Neuron (in vitro differentiated cells): ENCODE measurements at regions not wholly inside any gene's neighbourhood (a gene's known extent, or its start where the extent isn't known, plus 50 kb on each side); places are given as distances from the start of the nearest gene placed in this dataset.

ENCODE experiments used
- H2AFZ ChIP-seq: one replicate; pipeline ENCODE4 v1.6.1; 2013; ENCODE audit warnings: low read depth, mild to moderate bottlenecking, inconsistent platforms, low read length, moderate library complexity
- H3K27me3 ChIP-seq: one replicate; pipeline ENCODE4 v1.6.1; 2013; ENCODE audit warnings: low read length; ENCODE audit not compliant: insufficient read depth
- H3K36me3 ChIP-seq: one replicate; pipeline ENCODE4 v1.6.1; 2013; ENCODE audit warnings: low read length; ENCODE audit not compliant: insufficient read depth
- H3K4me1 ChIP-seq: one replicate; pipeline ENCODE4 v1.6.1; 2013; ENCODE audit warnings: low read length; ENCODE audit not compliant: insufficient read depth
- H3K4me3 ChIP-seq: 2 replicates; pipeline ENCODE4 v1.5.1; 2013; ENCODE audit warnings: mild to moderate bottlenecking, low read length, moderate library complexity
- H3K9me3 ChIP-seq: one replicate; pipeline ENCODE4 v1.6.1; 2013; ENCODE audit warnings: low read length

DNA sequence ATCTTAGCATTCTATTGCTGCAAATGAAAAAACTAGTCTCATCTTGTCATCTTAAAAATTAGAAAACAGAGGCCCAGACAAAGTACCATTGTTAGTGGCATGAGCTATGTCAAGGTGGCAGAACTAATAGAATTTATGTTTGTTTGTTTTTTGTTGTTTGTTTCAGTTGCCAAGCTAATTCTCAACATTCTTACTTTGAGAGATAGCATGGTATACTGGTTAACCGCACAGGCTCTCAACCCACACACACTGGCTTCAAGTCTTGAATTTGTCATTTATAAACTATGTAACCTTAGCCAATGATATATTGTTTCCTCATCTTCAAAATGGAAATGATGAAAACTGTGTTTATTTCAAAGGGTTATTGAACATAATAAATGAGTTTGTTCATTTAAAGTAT is 367.6 kb upstream of the PLSCR5 start:
- Histone ChIP-seq H3K4me1 (no peaks in the 10 kb centered on the region), H2AFZ (no peak overlapping the region), H3K36me3 (no peaks in the 10 kb centered on the region), H3K27me3 (no peaks in the 10 kb centered on the region), H3K4me3 (no peak overlapping the region), H3K9me3 (no peaks in the 10 kb centered on the region)

DNA sequence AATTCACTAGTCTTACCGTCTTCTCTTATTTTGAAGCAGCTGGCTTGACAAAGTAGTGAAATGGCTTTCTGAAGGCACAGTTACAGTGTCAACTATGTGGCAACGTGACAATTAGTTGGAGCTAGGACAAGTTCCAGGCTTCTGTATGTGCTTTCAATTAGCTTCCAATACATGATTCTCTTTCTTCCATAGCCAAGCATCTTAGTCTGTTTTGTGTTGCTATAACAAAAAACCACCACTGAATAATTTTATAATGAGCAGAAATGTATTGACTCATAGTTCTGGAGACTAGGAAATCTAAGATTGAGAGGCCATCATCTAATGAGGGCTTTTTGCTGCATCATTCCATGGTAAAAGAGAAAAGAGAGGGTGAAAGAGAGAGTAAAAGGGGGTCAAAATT is 365.1 kb upstream of the PLSCR5 start:
- Histone ChIP-seq H3K36me3 (no peaks in the 10 kb centered on the region), H3K4me1 (no peaks in the 10 kb centered on the region), H2AFZ (no peak overlapping the region), H3K9me3 (no peaks in the 10 kb centered on the region), H3K4me3 (no peak overlapping the region), H3K27me3 (no peaks in the 10 kb centered on the region)

DNA sequence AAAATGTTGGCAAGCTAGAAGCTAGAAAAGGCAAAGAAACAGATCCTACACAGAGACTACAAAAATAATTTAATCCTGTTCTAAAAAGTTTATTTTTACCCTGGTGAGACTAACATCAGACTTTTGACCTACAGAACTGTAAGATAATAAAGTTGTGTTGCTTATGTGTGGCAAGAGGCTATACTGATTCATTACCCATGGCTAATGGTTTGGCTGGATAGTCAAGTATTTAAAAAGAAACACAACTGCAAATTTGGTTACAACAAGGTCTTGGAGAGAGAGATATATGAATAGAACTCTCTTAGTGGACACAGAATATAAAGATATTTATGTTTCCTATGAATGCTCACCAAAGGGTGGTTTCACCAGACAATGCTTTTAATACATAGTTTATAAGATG is 364.2 kb upstream of the PLSCR5 start:
- no peak overlapping the region for H2AFZ ChIP-seq
- no peaks in the 10 kb centered on the region for H3K27me3 ChIP-seq
- no peaks in the 10 kb centered on the region for H3K9me3 ChIP-seq
- H3K36me3 ChIP-seq = no peaks in the 10 kb centered on the region
- H3K4me3 ChIP-seq = no peak overlapping the region
- no peaks in the 10 kb centered on the region for H3K4me1 ChIP-seq

DNA sequence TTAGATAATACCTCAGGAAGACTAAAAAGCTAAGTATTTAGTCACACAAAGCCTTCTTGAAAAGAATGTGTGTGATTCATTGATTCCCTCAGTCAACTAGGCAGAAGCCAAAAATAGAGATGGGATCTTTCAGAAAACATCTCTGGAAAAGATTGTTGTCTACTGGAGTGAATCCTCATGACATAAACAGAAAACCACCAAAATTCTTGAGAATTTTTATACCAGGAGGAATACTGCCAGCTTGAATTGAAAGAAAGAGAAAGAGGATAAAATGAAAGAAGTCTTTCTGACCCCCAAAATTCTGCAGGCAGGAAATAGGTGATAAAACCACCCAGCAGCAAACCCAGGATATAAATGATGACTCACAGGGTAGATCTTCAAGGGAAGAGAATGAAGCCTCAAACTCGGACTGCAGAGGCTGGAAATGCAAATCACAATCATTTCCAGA is 363.1 kb upstream of the PLSCR5 start:
- no peak overlapping the region for H3K4me3 ChIP-seq
- H3K4me1 ChIP-seq = no peaks in the 10 kb centered on the region
- H3K9me3 ChIP-seq = no peaks in the 10 kb centered on the region

DNA sequence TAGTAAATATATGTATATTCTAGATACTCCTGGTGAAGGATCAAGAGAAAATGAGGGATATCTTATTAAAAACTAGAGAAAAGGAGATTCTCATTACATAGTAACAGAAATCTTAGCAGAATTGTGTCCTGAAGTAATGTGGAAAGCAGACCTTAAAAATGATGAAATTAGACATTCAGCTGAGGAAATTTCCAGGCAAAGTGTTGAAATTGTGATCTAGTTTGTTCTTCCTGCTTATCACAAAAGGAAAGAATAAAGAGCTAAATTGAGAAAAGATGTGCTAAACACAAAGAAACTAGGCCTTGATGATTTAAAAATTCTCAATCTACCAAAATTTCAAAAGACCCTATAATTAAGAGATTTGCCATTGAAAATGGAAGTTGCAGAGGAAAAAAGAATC is 362.6 kb upstream of the PLSCR5 start:
- no peak overlapping the region for H3K4me3 ChIP-seq
- no peaks in the 10 kb centered on the region for H3K27me3 ChIP-seq
- H3K36me3 ChIP-seq = no peaks in the 10 kb centered on the region
- H2AFZ ChIP-seq = no peak overlapping the region
- no peaks in the 10 kb centered on the region for H3K4me1 ChIP-seq
- H3K9me3 ChIP-seq = no peaks in the 10 kb centered on the region

More for the DNA sequence above, 363.1 kb upstream of the PLSCR5 start:
- Histone ChIP-seq H3K36me3 (no peaks in the 10 kb centered on the region), H2AFZ (no peak overlapping the region), H3K27me3 (no peaks in the 10 kb centered on the region)

DNA sequence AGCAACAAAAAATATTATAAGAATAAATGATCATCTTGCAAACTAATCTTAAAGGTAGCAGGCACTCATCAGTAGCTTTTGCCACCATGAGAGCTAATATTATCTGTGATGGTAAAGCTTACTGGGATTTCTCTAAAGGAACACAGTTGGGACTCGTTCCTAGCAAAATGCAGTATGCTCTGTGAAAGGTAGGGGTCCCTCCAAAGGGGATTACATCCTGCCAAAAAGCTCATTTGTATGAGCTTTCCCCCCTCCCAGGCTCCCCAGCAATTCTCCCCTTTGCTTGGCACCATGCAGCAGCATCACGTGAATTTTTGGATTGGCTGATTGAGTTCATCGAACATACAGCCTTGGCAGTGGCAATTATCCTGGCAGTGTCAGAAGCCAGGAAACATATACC is 361.0 kb upstream of the PLSCR5 start:
- H2AFZ ChIP-seq = no peak overlapping the region
- H3K4me1 ChIP-seq = no peaks in the 10 kb centered on the region
- H3K9me3 ChIP-seq = no peaks in the 10 kb centered on the region
- no peaks in the 10 kb centered on the region for H3K27me3 ChIP-seq
- no peak overlapping the region for H3K4me3 ChIP-seq
- no peaks in the 10 kb centered on the region for H3K36me3 ChIP-seq

DNA sequence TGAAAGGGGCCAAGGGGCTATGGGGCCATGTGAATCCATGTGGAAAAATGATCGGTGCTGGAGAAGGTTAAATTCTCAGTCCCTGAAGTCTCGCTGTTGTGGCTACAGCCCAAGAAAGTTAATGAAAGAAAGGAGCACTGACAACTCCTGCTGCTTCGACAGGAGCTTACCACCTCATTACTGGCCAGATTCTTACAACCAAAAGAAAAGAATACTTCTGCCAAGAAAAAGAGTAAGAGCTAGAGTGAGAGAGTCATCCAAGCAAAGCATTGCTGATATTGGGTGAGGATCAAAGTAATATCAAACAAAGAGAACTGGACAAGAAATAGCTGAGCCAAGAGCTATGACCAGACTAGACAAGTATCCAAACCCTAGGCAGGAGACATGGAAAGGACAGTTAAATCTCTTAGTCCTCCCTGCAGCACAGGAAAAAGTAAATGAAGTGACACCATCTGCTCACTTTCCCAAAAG is 348.4 kb upstream of the PLSCR5 start:
- Histone ChIP-seq H3K4me1 (peaks cover 6% of the 10 kb centered on the region), H2AFZ (peak overlapping the region; percentile 16), H3K4me3 (no peak overlapping the region), H3K36me3 (no peaks in the 10 kb centered on the region), H3K9me3 (no peaks in the 10 kb centered on the region), H3K27me3 (no peaks in the 10 kb centered on the region)

DNA sequence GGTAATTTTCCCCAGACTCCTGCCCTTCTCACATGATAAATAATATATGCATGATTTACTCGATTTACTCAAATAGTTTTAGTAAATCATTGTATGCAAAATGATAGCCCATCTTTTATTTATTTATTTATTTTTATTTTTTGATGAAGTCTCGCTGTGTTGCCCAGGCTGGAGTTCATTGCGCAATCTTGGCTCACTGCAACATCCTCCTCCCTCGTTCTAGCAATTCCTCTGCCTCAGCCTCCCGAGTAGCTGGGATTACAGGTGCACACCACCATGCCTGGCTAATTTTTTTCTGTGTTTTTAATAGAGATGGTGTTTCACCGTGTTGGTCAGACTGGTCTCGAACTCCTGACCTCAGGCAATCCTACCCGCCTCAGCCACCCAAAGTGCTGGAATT is 343.8 kb upstream of the PLSCR5 start:
- no peaks in the 10 kb centered on the region for H3K36me3 ChIP-seq
- peaks cover 6% of the 10 kb centered on the region for H3K4me1 ChIP-seq
- no peaks in the 10 kb centered on the region for H3K27me3 ChIP-seq
- H3K9me3 ChIP-seq = no peaks in the 10 kb centered on the region
- H3K4me3 ChIP-seq = no peak overlapping the region
- no peak overlapping the region for H2AFZ ChIP-seq

DNA sequence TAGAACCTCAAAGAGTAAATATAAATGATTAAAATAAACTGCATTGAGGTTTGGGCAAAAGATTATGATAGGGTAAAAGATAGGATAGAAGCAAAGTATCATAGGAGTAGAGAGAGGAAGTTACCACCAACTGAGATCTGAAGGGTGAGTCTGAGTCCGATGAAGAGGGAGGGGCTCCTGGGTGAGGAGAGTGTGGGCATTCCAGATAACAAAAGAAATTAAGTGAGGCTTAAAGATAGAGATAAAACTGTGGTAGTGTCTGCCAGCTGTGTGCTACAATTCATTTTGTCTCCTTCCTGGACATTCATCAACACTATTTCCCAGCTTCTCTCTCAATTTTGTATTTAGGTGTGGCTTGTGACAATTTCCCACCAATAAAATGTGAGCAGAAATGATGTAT is 343.0 kb upstream of the PLSCR5 start:
- H3K9me3 ChIP-seq = no peaks in the 10 kb centered on the region
- no peaks in the 10 kb centered on the region for H3K27me3 ChIP-seq
- no peak overlapping the region for H2AFZ ChIP-seq
- H3K36me3 ChIP-seq = no peaks in the 10 kb centered on the region
- no peaks in the 10 kb centered on the region for H3K4me1 ChIP-seq
- no peak overlapping the region for H3K4me3 ChIP-seq

DNA sequence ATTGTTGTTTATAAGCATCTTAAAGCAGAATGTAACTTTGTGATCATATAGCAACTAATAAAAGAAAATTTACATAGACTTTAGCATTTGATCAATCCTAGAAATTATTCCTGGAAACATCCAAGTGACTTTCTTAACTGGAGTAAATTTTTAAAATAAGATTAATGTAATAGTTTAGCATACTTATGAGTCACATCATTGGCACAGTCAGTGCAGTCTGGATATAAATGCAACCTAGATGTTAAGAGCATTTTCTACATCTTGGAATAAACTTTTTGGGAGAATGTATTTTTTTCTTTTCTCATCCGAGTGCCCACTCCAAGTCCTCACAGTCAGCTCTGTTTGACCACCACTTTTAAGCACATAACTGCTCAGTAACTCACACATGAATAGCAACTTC is 324.6 kb upstream of the PLSCR5 start:
- H3K9me3 ChIP-seq = no peaks in the 10 kb centered on the region
- no peaks in the 10 kb centered on the region for H3K4me1 ChIP-seq
- no peaks in the 10 kb centered on the region for H3K27me3 ChIP-seq
- no peaks in the 10 kb centered on the region for H3K36me3 ChIP-seq
- no peak overlapping the region for H2AFZ ChIP-seq
- no peak overlapping the region for H3K4me3 ChIP-seq

DNA sequence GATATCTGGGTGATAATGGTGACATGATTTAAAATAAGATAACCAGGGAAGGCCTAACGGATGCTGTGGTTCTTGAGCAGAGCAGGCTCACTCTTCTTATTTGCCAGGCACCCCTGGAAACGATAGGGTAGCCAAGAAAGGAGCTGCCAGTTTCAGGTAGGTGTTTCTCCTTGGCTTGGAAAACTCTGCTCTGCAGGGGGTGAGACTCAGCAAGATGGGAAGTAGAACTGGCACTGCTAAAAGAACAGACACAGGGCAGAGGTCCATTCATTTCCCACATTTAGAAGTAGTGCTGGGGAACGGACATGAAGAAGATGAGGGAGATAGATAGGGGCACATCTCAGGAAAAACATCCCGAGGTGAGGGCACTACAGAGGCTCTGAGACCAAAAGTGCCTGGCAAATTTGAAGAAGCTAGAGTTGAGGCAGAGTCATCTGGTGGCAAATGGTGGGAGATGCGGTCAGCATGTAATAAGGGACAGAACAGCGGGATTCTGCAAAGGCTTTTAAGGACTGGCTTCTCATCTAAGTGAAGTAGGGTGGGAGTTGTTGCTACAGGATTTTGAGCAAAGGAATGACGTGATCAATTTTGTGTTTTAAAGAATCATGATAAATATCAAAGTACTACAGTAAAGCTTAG is 323.4 kb upstream of the PLSCR5 start:
- no peak overlapping the region for H2AFZ ChIP-seq
- no peak overlapping the region for H3K4me3 ChIP-seq

DNA sequence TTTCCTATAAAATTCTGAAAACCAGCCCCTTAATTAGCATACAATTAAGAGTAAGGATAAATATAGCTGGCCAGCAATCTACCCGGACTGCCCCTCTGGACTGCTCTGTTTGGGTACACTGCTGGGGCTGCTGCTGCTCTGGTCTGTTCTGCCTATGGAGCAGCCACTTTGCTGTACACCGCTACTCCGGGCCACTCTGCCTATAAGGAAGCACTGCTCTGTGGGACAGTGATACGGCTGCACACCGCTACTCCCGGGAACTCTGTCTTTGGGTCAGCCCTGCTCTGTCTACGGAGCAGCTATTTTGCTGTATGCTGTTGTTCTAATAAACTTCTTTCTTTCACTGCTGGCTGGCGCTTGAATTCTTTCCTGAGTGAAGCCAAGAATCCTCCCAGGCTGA is 316.5 kb upstream of the PLSCR5 start:
- H3K4me1 ChIP-seq = no peaks in the 10 kb centered on the region
- no peaks in the 10 kb centered on the region for H3K27me3 ChIP-seq
- H2AFZ ChIP-seq = no peak overlapping the region
- no peak overlapping the region for H3K4me3 ChIP-seq
- H3K9me3 ChIP-seq = no peaks in the 10 kb centered on the region
- no peaks in the 10 kb centered on the region for H3K36me3 ChIP-seq

More for the DNA sequence above, 323.4 kb upstream of the PLSCR5 start:
- H3K9me3 ChIP-seq = no peaks in the 10 kb centered on the region
- no peaks in the 10 kb centered on the region for H3K27me3 ChIP-seq
- H3K4me1 ChIP-seq = no peaks in the 10 kb centered on the region
- no peaks in the 10 kb centered on the region for H3K36me3 ChIP-seq

DNA sequence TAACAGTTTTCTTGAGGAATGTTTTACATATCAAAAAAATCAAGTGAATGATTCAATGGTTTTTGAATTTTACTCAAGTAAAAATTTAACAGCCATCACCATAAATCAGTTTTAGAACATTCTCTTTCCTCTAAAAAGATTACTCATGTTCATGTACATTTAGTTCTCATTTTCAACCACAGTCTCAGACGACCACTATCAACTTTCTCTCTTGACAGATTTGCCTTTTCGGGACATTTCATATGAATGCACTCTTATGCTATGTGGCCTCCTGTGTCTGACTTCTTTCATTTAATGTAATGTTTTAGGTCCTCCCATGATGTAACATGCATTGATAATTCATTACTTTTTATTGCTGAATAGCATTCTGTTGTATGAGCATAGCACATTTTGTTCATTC is 309.3 kb upstream of the PLSCR5 start:
- no peak overlapping the region for H2AFZ ChIP-seq
- H3K4me3 ChIP-seq = no peak overlapping the region
- H3K36me3 ChIP-seq = no peaks in the 10 kb centered on the region
- H3K9me3 ChIP-seq = no peaks in the 10 kb centered on the region
- H3K27me3 ChIP-seq = no peaks in the 10 kb centered on the region
- no peaks in the 10 kb centered on the region for H3K4me1 ChIP-seq
